Peyer's patch (tissue), 4 donors: ENCODE measurements at regions not wholly inside any gene's neighbourhood (a gene's known extent, or its start where the extent isn't known, plus 50 kb on each side); places are given as distances from the start of the nearest gene placed in this dataset.

ENCODE experiments used
- CTCF ChIP-seq, 6 experiments: fragments of 450-650 bp in 4 of 6; fragments of 200-600 bp in 2 of 6; sonication (generic) in 1 of 6; IDR thresholded peaks; one replicate each; pipeline ENCODE4 v1.5.1; 2017 to 2019; ENCODE audit warnings: antibody characterized with exemption in 6 of 6, mild to moderate bottlenecking in 3 of 6, moderate library complexity in 1 of 6
- POLR2A ChIP-seq, 2 donors: fragments of 450-650 bp; IDR thresholded peaks; one replicate each; pipeline ENCODE4 v1.5.1; 2017; ENCODE audit warnings: antibody characterized with exemption in 2 of 2, mild to moderate bottlenecking in 2 of 2, moderate library complexity in 2 of 2

GRCh38 chr1:9473032-9473807 is 66.0 kb upstream of the SLC25A33 start:
- TF ChIP-seq CTCF (IDR thresholded peaks at IDR 0.05): no peak
- no peak for TF ChIP-seq POLR2A (IDR thresholded peaks at IDR 0.05)
